Coronary artery (tissue), 2 donors: ENCODE measurements at regions not wholly inside any gene's neighbourhood (a gene's known extent, or its start where the extent isn't known, plus 50 kb on each side); places are given as distances from the start of the nearest gene placed in this dataset.

ENCODE experiments used
- DNase-seq: peaks from one replicate; pipeline ENCODE4 v3.0.0-alpha.2; 2017; ENCODE audit warnings: low spot score
- H3K27ac ChIP-seq, 2 donors: fragments of 200-600 bp; sonication (generic); one replicate each; pipeline ENCODE4 v1.5.1; 2016 to 2019
- H3K4me3 ChIP-seq: fragments of 200-600 bp; sonication (generic); 2 replicates; pipeline ENCODE4 v1.5.1; 2016; ENCODE audit warnings: mild to moderate bottlenecking, moderate library complexity
- CTCF ChIP-seq: fragments of 200-600 bp; sonication (generic); IDR thresholded peaks from one replicate; pipeline ENCODE4 v1.5.1; 2019; ENCODE audit warnings: antibody characterized with exemption

- Histone ChIP-seq H3K4me3 (no peak overlapping the region), H3K27ac (no peak overlapping the region)
- no peak for DNase-seq
- no peak for TF ChIP-seq CTCF
Observed at GRCh38 chr3:178174201-178174915, 361.9 kb upstream of the KCNMB2 start.

GRCh38 chr3:178181088-178181487 lies 355.1 kb upstream of the KCNMB2 start:
- no peak for DNase-seq
- TF ChIP-seq CTCF: no peak
- H3K27ac ChIP-seq: no peak overlapping the region
- H3K4me3 ChIP-seq: no peak overlapping the region

- no peak for DNase-seq
- H3K27ac ChIP-seq: no peak overlapping the region
- TF ChIP-seq CTCF: no peak
Observed at GRCh38 chr3:178181784-178182183, 354.5 kb upstream of the KCNMB2 start.

GRCh38 chr3:178182337-178182779 lies 353.9 kb upstream of the KCNMB2 start:
- H3K4me3 ChIP-seq: no peak overlapping the region
- H3K27ac ChIP-seq: no peak overlapping the region
- peak; percentile 71 for DNase-seq
- no peak for TF ChIP-seq CTCF

More at GRCh38 chr3:178181784-178182183, 354.5 kb upstream of the KCNMB2 start:
- H3K4me3 ChIP-seq: no peak overlapping the region

- no peak overlapping the region for H3K27ac ChIP-seq
- H3K4me3 ChIP-seq: no peak overlapping the region
- no peak for DNase-seq
- TF ChIP-seq CTCF: no peak
Observed at GRCh38 chr3:178184833-178185232, 351.4 kb upstream of the KCNMB2 start.

- no peak for DNase-seq
- no peak for TF ChIP-seq CTCF
Observed at GRCh38 chr3:178186666-178187065, 349.6 kb upstream of the KCNMB2 start.

GRCh38 chr3:178189854-178190253 lies 346.4 kb upstream of the KCNMB2 start:
- H3K4me3 ChIP-seq: no peak overlapping the region
- H3K27ac ChIP-seq: no peak overlapping the region
- no peak for DNase-seq
- TF ChIP-seq CTCF: no peak

More at GRCh38 chr3:178186666-178187065, 349.6 kb upstream of the KCNMB2 start:
- Histone ChIP-seq H3K27ac (no peak overlapping the region), H3K4me3 (no peak overlapping the region)
